Activated T-cell treated with anti-CD3 and anti-CD28 coated beads, Interleukin-2, amount 50 U/mL, for 4 hours (primary cell): ENCODE measurements at regions not wholly inside any gene's neighbourhood (a gene's known extent, or its start where the extent isn't known, plus 50 kb on each side); places are given as distances from the start of the nearest gene placed in this dataset.
"Not testable (repeated sequence)": the region's sequence is repeated elsewhere in the genome, so short reads cannot be mapped to it uniquely, and the experiment has no call there.

Experiments used
- ATAC-seq, 2 donors: fragments of 200-7000 bp; cut with Tn5 transposase; one replicate each; pipeline ENCODE4 v1.10.0; 2021
- DNase-seq: peaks from one replicate; pipeline ENCODE4 v3.0.0-alpha.2; 2020
- H3K27me3 Mint-ChIP-seq: one replicate; pipeline ENCODE4 v1.8.0; 2021; ENCODE audit warnings: low read depth, mixed read lengths
- H3K36me3 Mint-ChIP-seq: one replicate; pipeline ENCODE4 v1.8.0; 2022; ENCODE audit warnings: mixed read lengths; ENCODE audit not compliant: insufficient read depth
- H3K4me1 Mint-ChIP-seq: one replicate; pipeline ENCODE4 v1.8.0; 2021; ENCODE audit warnings: low read depth, mixed read lengths
- H3K4me3 Mint-ChIP-seq: one replicate; pipeline ENCODE4 v1.8.0; 2021; ENCODE audit warnings: mild to moderate bottlenecking, moderate library complexity, mixed read lengths
- H3K9me3 Mint-ChIP-seq: one replicate; pipeline ENCODE4 v1.8.0; 2021; ENCODE audit warnings: mixed read lengths

DNA sequence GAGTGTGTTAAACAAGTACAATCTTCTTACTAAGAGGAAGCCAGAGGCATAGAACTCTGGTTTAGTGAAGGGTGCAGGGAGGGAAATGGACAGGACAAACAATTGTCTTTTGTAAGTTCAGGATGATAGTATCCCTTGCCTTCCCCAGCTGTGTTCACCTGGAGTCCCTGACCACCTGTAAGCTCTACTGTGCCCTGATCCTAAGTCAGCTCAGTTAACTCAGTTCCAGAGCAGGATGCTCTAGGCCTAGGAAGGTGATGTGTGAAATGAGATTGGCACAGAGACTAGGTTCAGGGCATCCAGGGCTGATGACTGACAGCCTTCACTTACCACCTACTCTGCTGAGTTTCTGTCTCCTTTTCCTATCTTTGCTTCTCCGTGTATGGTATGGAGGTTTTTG lies 333.0 kb downstream of the SUCLG1 start:
- Mint-ChIP-seq H3K36me3 (no peaks in the 10 kb centered on the region), H3K9me3 (no peaks in the 10 kb centered on the region), H3K4me3 (no peak overlapping the region), H3K27me3 (peaks cover 8% of the 10 kb centered on the region), H3K4me1 (no peaks in the 10 kb centered on the region)
- ATAC-seq (peak in 1 of 2 donors; percentile 27), DNase-seq (no peak)

DNA sequence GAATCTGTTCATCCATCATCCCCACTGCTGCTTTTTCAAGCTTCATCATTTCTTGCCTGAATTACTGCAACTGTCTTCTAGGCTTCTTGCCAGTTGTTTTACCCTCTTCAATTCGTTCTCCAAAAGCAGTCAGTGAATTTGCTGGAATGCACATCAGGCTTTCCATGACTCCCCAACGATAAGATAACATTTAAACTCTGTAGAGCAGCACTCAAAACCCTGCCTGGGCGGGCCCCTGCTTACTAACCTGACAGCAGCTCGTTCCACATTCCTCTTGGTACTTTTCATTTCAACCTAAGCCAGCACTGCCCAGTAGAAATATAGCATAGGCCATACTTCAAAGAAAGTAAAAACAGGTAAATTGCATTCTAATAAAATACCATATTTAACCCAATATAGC lies 342.9 kb downstream of the SUCLG1 start:
- ATAC-seq (no peak), DNase-seq (no peak)
- no peaks in the 10 kb centered on the region for H3K4me1 Mint-ChIP-seq
- H3K36me3 Mint-ChIP-seq = no peaks in the 10 kb centered on the region
- H3K9me3 Mint-ChIP-seq = peaks cover 6% of the 10 kb centered on the region
- no peak overlapping the region for H3K4me3 Mint-ChIP-seq
- H3K27me3 Mint-ChIP-seq = no peaks in the 10 kb centered on the region

DNA sequence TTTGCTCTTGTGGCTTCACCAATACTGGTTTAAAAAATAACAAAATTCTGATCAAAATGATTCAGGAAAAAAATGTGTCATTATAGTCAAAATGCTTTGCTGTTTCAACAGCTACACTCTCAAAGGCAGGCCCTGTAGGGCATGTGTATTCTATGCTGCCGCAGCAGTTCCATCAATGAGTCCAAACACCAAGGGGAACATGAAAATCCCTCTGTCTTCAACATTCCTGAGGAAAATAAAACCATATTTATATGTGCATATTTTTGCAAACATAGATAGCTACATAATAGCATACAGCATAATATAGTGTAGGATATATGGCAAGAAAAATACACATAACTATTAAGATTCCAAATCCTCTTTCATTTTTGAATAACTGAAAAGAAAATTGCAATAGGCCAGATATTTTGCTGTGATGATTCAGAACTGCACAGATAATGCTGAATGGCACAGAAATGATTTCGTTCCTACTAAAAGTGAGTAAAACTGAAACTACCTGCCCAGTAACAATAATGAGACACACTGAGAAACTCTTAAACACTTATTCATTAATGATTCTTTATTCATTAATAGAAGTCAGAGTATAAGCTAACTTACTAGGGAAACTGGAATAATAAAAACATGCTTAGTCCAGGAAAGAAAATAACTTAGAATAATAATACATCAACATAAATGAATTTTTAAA lies 343.8 kb downstream of the SUCLG1 start:
- no peak for DNase-seq
- Mint-ChIP-seq H3K4me1 (no peaks in the 10 kb centered on the region), H3K36me3 (no peaks in the 10 kb centered on the region), H3K9me3 (peaks cover 6% of the 10 kb centered on the region), H3K4me3 (no peak overlapping the region), H3K27me3 (no peaks in the 10 kb centered on the region)
- no peak for ATAC-seq

DNA sequence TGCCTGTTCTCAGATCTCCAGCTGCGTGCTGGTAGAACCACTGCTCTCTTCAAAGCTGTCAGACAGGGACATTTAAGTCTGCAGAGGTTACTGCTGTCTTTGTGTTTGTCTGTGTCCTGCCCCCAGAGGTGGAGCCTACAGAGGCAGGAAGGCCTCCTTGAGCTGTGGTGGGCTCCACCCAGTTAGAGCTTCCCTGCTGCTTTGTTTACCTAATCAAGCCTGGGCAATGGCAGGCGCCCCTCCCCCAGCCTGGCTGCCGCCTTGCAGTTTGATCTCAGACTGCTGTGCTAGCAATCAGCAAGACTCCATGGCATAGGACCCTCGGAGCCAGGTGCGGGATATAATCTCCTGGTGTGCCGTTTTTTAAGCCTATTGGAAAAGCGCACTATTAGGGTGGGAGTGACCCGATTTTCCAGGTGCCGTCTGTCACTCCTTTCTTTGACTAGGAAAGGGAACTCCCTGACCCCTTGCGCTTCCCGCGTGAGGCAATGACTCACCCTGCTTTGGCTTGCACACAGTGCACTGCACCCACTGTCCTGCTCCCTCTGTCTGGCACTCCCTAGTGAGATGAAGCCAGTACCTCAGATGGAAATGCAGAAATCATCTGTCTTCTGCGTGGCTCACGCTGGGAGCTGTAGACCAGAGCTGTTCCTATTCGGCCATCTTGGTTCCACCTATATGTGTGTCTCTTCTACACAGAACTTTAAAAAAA lies 355.1 kb downstream of the SUCLG1 start:
- peaks cover 19% of the 10 kb centered on the region for H3K9me3 Mint-ChIP-seq
- ATAC-seq, H3K4me1 Mint-ChIP-seq, H3K36me3 Mint-ChIP-seq, H3K27me3 Mint-ChIP-seq, DNase-seq, H3K4me3 Mint-ChIP-seq: not testable (repeated sequence)

DNA sequence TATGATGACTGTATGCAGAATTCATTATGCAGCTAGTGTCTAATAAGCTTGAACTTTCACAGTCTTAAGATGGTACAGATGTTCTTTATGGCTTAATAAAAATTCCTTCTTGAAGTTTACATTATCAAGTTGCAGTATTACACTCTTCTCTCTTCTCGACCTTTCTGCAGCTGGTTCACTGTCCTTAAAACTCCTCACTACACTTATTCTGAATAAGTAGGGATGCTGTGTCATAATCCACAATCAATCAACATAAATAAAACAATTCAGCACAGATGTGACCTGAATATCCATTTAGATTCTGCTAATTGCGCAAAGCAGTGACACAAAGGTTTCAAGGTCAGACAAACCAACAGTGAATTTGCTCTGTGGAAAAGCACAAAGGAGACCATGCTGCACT lies 356.8 kb downstream of the SUCLG1 start:
- ATAC-seq (no peak), DNase-seq (no peak)
- H3K9me3 Mint-ChIP-seq = peaks cover 19% of the 10 kb centered on the region
- no peaks in the 10 kb centered on the region for H3K36me3 Mint-ChIP-seq
- H3K27me3 Mint-ChIP-seq = peaks cover 6% of the 10 kb centered on the region
- H3K4me1 Mint-ChIP-seq = no peaks in the 10 kb centered on the region
- no peak overlapping the region for H3K4me3 Mint-ChIP-seq

DNA sequence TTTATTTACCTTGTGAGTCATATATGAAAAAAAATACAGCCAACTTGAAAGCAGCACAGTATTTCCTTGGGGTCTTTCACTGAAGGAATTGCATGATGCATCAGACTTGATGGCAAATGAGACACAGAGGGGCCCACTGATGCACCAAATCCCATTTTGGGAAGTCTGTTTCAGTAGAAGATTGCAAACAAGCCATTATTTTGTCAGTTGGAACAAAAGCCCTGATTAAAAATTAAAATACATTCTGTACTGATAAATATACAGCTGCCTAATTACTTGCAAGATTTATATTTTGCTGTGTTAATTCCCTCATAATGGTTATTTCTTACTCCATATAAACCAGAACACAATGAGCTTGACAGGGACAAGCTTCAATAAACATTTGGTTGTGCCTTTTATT lies 370.4 kb downstream of the SUCLG1 start:
- Mint-ChIP-seq H3K4me3 (no peak overlapping the region), H3K27me3 (peaks cover 16% of the 10 kb centered on the region), H3K36me3 (no peaks in the 10 kb centered on the region), H3K9me3 (peaks cover 10% of the 10 kb centered on the region), H3K4me1 (no peaks in the 10 kb centered on the region)
- DNase-seq (no peak), ATAC-seq (no peak)

DNA sequence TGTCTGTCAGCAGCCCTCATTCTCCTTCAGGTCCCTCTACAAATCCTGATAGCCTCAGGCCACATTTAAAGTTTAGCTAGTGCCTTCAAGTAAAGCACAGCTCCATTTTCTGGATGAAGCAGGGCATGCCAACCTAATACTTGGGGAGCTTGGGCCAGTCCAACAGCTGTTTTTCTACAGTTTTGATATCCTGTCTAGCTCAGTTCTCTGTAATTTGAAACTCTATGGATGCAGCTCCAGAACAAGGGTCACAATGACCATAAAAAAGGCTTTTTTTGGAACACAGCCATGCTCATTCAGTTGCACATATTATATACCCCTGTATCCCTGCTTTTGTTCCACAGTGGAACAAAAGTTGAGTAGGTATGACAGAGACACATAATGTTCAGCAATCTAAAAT lies 373.5 kb downstream of the SUCLG1 start:
- Mint-ChIP-seq H3K9me3 (no peaks in the 10 kb centered on the region), H3K36me3 (no peaks in the 10 kb centered on the region), H3K27me3 (peaks cover 9% of the 10 kb centered on the region)

DNA sequence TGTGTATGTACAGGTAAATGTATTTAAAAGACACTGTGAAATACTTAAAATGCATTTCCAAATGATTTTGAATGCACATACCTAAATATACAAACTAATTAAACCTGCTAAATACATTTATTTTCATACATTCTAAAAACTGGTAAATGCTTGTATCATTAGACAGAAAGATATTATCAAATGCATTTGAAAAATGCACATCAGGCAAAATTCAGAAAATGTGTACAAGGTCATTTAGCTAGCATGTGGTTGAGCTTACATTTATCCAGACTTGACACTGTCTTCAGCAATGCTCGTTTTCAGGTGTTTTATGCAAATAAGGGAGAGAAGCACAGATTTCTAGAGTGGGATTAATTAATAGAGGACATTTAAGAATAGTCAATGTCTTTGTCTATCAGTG lies 374.2 kb downstream of the SUCLG1 start:
- DNase-seq (no peak), ATAC-seq (no peak)
- Mint-ChIP-seq H3K9me3 (no peaks in the 10 kb centered on the region), H3K4me3 (no peak overlapping the region), H3K36me3 (no peaks in the 10 kb centered on the region), H3K27me3 (peaks cover 11% of the 10 kb centered on the region), H3K4me1 (no peaks in the 10 kb centered on the region)

More for the DNA sequence above, 373.5 kb downstream of the SUCLG1 start:
- ATAC-seq (no peak), DNase-seq (no peak)
- Mint-ChIP-seq H3K4me1 (no peaks in the 10 kb centered on the region), H3K4me3 (no peak overlapping the region)

DNA sequence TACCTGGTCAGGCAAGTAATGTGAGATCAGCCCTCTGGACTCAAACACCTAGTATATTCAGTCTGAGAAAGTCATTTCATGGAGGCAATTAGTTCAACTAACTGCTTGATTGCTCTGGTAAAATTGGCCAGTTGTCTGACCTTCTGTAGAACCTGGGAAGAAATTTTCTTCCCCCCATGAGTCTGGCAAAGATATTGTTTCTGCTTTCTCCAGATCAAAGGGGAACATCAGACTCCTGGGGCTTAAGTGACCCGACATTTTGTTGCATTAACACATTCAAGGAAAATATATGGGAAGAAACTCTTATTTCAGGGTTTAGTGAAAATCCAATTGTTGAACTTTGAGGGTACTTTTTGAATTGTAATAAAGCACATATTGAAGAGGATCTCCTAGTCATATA lies 375.1 kb downstream of the SUCLG1 start:
- Mint-ChIP-seq H3K36me3 (no peaks in the 10 kb centered on the region), H3K4me3 (no peak overlapping the region), H3K27me3 (peaks cover 11% of the 10 kb centered on the region), H3K4me1 (no peaks in the 10 kb centered on the region), H3K9me3 (no peaks in the 10 kb centered on the region)
- DNase-seq (no peak), ATAC-seq (no peak)

DNA sequence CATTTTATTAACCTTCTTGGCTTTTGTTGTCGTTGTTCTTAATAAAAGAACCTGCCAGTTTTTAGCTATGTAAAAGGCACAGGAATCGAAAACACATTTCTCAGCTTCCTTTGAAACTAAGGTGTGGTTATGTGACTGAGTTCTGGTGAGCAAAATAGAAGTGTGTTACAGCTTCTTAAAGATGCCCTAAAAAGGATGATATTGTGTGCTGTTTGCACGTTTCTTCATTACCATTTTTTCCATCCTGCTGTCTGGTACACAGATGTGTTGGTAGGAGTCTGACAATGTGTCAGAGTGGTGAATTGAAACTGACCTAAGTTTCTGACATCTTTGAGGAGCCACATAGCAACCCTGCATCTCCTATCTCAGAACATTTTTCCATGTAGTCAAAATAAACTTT lies 380.6 kb downstream of the SUCLG1 start:
- no peaks in the 10 kb centered on the region for H3K36me3 Mint-ChIP-seq
- H3K4me3 Mint-ChIP-seq = no peak overlapping the region
- ATAC-seq (no peak), DNase-seq (no peak)
- no peaks in the 10 kb centered on the region for H3K4me1 Mint-ChIP-seq
- H3K27me3 Mint-ChIP-seq = peaks cover 2% of the 10 kb centered on the region
- H3K9me3 Mint-ChIP-seq = no peaks in the 10 kb centered on the region

DNA sequence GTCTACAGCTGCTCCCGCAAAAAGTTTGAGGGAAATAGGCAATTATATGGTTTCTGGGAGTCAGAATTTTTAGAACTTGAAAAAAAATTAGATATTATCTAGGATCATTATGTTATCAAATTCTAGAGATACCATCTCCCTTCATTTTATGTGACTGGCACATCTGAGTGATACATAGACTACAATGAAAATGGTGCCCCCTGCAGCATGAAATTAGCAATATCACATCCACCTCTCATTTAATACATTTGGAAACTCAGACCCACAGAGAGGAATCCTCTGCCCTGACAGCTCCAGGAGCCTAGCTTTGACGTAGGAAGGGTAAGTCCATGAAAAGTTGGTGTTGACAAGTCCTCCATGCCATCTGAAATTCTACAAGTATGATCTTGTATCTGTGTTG lies 381.6 kb downstream of the SUCLG1 start:
- DNase-seq = no peak
- ATAC-seq = no peak
- Mint-ChIP-seq H3K9me3 (no peaks in the 10 kb centered on the region), H3K27me3 (peaks cover 2% of the 10 kb centered on the region), H3K36me3 (no peaks in the 10 kb centered on the region), H3K4me3 (no peak overlapping the region), H3K4me1 (no peaks in the 10 kb centered on the region)

DNA sequence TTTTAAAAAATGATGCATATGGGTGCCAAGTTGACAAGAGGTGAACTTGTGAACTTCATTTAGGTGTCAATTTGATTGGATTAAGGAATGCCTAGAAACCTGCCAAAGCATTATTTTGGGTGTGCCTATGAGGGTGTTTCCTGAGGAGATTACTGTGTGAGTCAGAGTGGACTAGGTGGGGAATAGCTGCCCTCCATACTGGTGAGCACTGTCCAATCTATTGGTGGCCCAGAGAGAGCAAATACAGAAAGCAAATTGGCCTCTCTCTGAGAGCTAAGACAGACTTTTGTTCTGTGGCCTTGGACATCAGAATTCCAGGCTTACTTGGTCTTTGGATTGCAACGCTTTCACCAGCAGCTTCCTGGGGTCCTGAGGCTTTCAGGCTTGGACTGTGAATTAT lies 388.0 kb downstream of the SUCLG1 start:
- Mint-ChIP-seq H3K27me3 (peaks cover 6% of the 10 kb centered on the region), H3K36me3 (no peaks in the 10 kb centered on the region), H3K4me1 (no peaks in the 10 kb centered on the region), H3K4me3 (no peak overlapping the region), H3K9me3 (no peaks in the 10 kb centered on the region)
- ATAC-seq (no peak), DNase-seq (no peak)

DNA sequence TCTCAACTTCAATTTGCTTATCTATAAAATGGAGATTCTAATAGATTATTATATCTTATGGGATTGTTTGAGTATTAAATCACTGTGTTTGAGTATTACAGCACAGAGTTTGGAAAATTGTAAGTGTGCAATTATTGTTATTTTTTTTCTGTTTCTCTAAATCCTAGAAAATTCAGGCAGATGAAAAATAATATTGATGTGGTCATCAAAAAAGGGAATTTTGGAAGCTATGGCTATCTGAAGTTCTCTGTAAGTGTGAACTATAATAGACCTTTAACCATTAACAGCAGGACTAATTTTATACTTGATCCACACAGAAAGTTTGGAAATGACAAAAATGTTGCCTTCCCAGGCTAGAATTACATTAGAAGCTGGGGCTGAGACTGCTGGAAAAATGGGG lies 393.2 kb downstream of the SUCLG1 start:
- no peak overlapping the region for H3K4me3 Mint-ChIP-seq
- peaks cover 16% of the 10 kb centered on the region for H3K27me3 Mint-ChIP-seq
- DNase-seq (no peak), ATAC-seq (no peak)
- no peaks in the 10 kb centered on the region for H3K4me1 Mint-ChIP-seq
- H3K36me3 Mint-ChIP-seq = no peaks in the 10 kb centered on the region
- H3K9me3 Mint-ChIP-seq = no peaks in the 10 kb centered on the region

DNA sequence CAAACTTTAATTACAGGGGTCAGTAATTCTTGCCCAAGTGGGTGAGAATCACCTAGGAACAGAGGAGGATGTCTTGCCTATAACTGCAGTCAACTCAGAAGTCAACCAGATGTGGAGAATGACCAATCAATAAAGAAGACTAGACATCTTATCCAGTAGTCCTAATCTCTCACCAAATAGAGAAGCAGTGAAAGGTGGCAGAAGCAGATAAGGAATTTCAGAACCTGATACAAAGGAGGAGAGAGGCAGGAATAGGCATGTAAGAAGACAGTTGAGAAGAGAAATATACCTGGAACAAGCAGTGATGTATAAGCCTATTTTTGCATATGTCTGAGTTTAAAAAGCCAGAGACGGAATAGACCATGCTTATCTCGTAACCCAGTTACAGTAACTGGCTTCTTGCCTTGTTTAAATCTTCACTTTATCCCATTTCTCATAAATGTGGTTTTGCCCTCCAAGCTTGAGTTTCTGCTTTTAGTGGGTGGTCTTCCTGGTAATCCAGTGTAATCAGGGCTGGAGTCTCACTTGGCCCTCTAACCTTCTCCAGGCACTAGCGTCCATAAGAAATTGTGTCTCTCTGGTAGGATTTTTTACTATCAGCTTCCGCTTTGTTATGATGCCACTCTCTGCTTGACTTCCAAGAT lies 401.0 kb downstream of the SUCLG1 start:
- no peaks in the 10 kb centered on the region for H3K36me3 Mint-ChIP-seq
- ATAC-seq (no peak), DNase-seq (no peak)
- H3K4me1 Mint-ChIP-seq = no peaks in the 10 kb centered on the region
- no peak overlapping the region for H3K4me3 Mint-ChIP-seq
- H3K9me3 Mint-ChIP-seq = no peaks in the 10 kb centered on the region
- peaks cover 14% of the 10 kb centered on the region for H3K27me3 Mint-ChIP-seq

DNA sequence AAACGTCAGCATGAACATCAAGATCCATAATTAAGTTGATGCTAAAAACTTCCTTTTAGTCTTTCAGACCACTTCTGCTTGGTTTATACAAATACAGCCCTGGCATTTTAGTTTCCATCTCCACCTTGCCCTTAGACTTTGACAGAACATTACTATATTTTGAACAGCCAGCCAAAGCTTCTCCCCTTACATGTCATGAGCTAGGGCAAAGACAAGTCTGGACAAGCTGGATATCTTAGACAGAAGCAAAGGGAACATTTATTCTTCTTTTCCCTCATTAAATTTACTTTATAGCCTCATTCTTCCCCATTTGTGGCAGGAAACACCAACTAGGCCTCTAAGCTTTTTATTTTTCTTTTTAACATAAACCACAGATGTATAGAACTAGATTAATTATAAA lies 403.3 kb downstream of the SUCLG1 start:
- Mint-ChIP-seq H3K4me1 (no peaks in the 10 kb centered on the region), H3K27me3 (peaks cover 9% of the 10 kb centered on the region), H3K36me3 (no peaks in the 10 kb centered on the region), H3K4me3 (no peak overlapping the region), H3K9me3 (no peaks in the 10 kb centered on the region)
- no peak for DNase-seq
- ATAC-seq = no peak
